Erythroblast (primary cell): ENCODE measurements at regions not wholly inside any gene's neighbourhood (a gene's known extent, or its start where the extent isn't known, plus 50 kb on each side); places are given as distances from the start of the nearest gene placed in this dataset.

ENCODE experiments used
- GATA1 ChIP-seq: IDR thresholded peaks from 2 replicates; pipeline ENCODE4 v1.6.1; 2011; ENCODE audit warnings: low read depth, mild to moderate bottlenecking, control low read depth, low read length, moderate library complexity
- POLR2A ChIP-seq: IDR thresholded peaks from 2 replicates; pipeline ENCODE4 v1.6.1; 2011; ENCODE audit warnings: mild to moderate bottlenecking, low read length

DNA sequence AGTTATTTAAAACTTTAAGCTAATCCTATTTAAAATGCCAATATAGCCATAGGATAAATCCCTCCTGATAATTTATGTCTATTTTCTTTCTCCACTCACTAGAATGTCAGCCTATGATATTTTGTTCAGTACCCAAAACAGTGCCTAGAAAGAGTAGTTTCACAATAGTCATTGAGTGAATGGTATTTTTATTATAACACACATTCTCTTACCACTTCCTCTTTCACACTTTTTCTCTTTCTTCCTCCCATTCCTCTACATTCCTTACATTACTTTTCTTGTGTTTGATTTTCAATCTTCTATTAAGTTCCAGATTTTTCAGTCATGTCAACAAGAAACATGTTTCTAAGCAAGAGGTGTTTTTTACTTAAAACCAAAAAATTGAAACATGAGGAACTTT lies 327.6 kb upstream of the UBE2E3 start:
- TF ChIP-seq POLR2A (no peak), GATA1 (no peak)
